ENCODE measurements at regions not wholly inside any gene's neighbourhood (a gene's known extent, or its start where the extent isn't known, plus 50 kb on each side); places are given as distances from the start of the nearest gene placed in this dataset.
"Not testable (repeated sequence)": the region's sequence is repeated elsewhere in the genome, so short reads cannot be mapped to it uniquely, and the experiment has no call there.

DNA sequence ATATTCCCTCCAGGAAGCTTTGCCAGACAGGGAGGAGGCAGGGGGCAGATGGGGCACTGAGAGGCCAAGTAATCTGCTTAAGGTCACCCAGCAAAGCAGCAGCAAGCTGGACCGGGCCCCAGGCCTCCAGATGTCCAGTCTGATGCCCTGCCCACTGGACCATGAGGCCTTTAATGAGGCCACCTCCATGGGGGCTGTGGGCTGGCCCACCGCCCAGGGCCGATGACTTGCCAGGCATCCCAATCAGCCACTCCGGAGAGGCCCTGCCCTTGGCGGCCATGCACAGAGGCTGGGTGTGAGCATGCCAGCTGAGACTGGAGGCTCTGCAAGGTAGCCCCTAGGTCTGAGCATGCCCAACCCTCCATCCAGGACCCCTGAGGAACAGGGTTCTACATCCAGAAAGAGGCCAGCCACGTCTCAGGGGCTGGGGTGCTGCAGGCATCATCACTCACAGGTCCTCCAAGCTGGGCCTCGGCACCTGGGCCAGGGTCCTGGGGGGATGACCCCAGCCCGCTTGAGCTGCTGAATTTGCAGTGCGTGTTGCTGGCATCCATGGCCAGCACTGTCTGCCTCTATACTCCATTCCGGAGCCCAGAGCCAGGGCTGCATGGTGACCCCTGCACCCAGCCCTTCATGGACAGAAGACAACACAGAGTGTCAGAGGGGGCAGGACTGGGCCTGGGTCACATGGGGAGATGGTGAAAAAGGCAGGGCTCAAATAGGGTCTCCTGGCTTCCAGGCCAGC, 164.2 kb downstream of the INHBB start:
- Histone ChIP-seq H3K27me3 (ENCODE audit: low read length) (no peaks in the 10 kb centered on the region), H2AFZ (ENCODE audit: low read length) (no peak overlapping the region), H3K9me3 (ENCODE audit: low read length) (no peaks in the 10 kb centered on the region), H3K27ac (ENCODE audit: low read length) (no peak overlapping the region), H3K4me1 (ENCODE audit: low read length) (no peaks in the 10 kb centered on the region), H3K36me3 (ENCODE audit: insufficient read depth, low read length) (no peaks in the 10 kb centered on the region), H3K4me3 (ENCODE audit: low read length) (no peak overlapping the region), H3K9ac (ENCODE audit: low read length) (no peak overlapping the region), H3K79me2 (ENCODE audit: low read length) (no peaks in the 10 kb centered on the region), H4K20me1 (ENCODE audit: insufficient read depth, low read depth, low read length) (no peaks in the 10 kb centered on the region), H3K4me2 (ENCODE audit: low read depth, low read length, poor library complexity, severe bottlenecking) (no peak overlapping the region), H3K9me2 (replicated peaks; ENCODE audit: insufficient read depth, low read length) (no peaks in the 10 kb centered on the region)
- no peak for DNase-seq

- Histone ChIP-seq H3K9ac (ENCODE audit: low read length) (no peak overlapping the region), H3K9me3 (ENCODE audit: low read length) (no peaks in the 10 kb centered on the region), H2AFZ (ENCODE audit: low read length) (no peak overlapping the region), H3K79me2 (ENCODE audit: low read length) (no peaks in the 10 kb centered on the region), H4K20me1 (ENCODE audit: insufficient read depth, low read depth, low read length) (no peaks in the 10 kb centered on the region), H3K4me2 (ENCODE audit: low read depth, low read length, poor library complexity, severe bottlenecking) (no peak overlapping the region), H3K27me3 (ENCODE audit: low read length) (no peaks in the 10 kb centered on the region), H3K36me3 (ENCODE audit: insufficient read depth, low read length) (no peaks in the 10 kb centered on the region), H3K27ac (ENCODE audit: low read length) (no peak overlapping the region), H3K9me2 (replicated peaks; ENCODE audit: insufficient read depth, low read length) (no peaks in the 10 kb centered on the region), H3K4me1 (ENCODE audit: low read length) (no peaks in the 10 kb centered on the region), H3K4me3 (ENCODE audit: low read length) (no peak overlapping the region)
- no peak for DNase-seq
These were observed 164.9 kb downstream of the INHBB start for GRCh38 chr2:120510751-120511395.

DNA sequence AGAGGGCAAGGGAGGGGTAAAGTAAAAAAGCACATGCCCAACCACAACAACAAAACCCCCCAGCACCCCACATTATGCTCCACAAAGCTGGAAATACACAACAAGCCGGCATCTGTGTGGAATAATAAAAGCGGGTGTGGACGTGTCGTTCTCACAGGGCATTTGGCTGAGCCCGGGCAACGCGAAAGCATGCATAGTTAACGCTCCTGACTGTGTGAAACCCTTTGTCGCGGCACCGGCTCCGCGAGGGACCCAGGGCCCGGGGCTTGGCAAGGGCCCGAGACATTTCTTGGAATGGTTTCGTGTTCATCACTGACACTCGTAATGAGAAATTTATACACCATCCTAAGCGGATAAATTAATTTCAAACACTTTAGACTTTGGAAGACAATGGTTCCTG, 165.6 kb downstream of the INHBB start:
- H3K36me3 ChIP-seq (ENCODE audit: insufficient read depth, low read length), result no peaks in the 10 kb centered on the region
- H3K9ac ChIP-seq (ENCODE audit: low read length), result no peak overlapping the region
- H3K4me3 ChIP-seq (ENCODE audit: low read length), result no peak overlapping the region
- H3K27me3 ChIP-seq (ENCODE audit: low read length), result no peaks in the 10 kb centered on the region
- H4K20me1 ChIP-seq (ENCODE audit: insufficient read depth, low read depth, low read length), result no peaks in the 10 kb centered on the region
- DNase-seq, result no peak
- no peak overlapping the region for H3K4me2 ChIP-seq (ENCODE audit: low read depth, low read length, poor library complexity, severe bottlenecking)
- no peak overlapping the region for H2AFZ ChIP-seq (ENCODE audit: low read length)
- H3K9me3 ChIP-seq (ENCODE audit: low read length), result no peaks in the 10 kb centered on the region
- H3K79me2 ChIP-seq (ENCODE audit: low read length), result no peaks in the 10 kb centered on the region
- no peak overlapping the region for H3K27ac ChIP-seq (ENCODE audit: low read length)
- no peaks in the 10 kb centered on the region for H3K9me2 ChIP-seq (replicated peaks; ENCODE audit: insufficient read depth, low read length)
- H3K4me1 ChIP-seq (ENCODE audit: low read length), result no peaks in the 10 kb centered on the region

- no peaks in the 10 kb centered on the region for H3K27me3 ChIP-seq (ENCODE audit: low read length)
- no peaks in the 10 kb centered on the region for H3K4me1 ChIP-seq (ENCODE audit: low read length)
- no peaks in the 10 kb centered on the region for H3K9me2 ChIP-seq (replicated peaks; ENCODE audit: insufficient read depth, low read length)
- no peaks in the 10 kb centered on the region for H3K79me2 ChIP-seq (ENCODE audit: low read length)
- no peaks in the 10 kb centered on the region for H3K9me3 ChIP-seq (ENCODE audit: low read length)
- no peak overlapping the region for H3K4me3 ChIP-seq (ENCODE audit: low read length)
- DNase-seq, result no peak
- H3K36me3 ChIP-seq (ENCODE audit: insufficient read depth, low read length), result no peaks in the 10 kb centered on the region
- no peak overlapping the region for H2AFZ ChIP-seq (ENCODE audit: low read length)
- H3K27ac ChIP-seq (ENCODE audit: low read length), result no peak overlapping the region
- H4K20me1 ChIP-seq (ENCODE audit: insufficient read depth, low read depth, low read length), result no peaks in the 10 kb centered on the region
- H3K9ac ChIP-seq (ENCODE audit: low read length), result no peak overlapping the region
- no peak overlapping the region for H3K4me2 ChIP-seq (ENCODE audit: low read depth, low read length, poor library complexity, severe bottlenecking)
These were observed 166.2 kb downstream of the INHBB start for GRCh38 chr2:120511947-120512710.

- Histone ChIP-seq H3K9me2 (replicated peaks; ENCODE audit: insufficient read depth, low read length) (no peaks in the 10 kb centered on the region), H2AFZ (ENCODE audit: low read length) (no peak overlapping the region), H3K36me3 (ENCODE audit: insufficient read depth, low read length) (no peaks in the 10 kb centered on the region), H4K20me1 (ENCODE audit: insufficient read depth, low read depth, low read length) (no peaks in the 10 kb centered on the region), H3K4me3 (ENCODE audit: low read length) (no peak overlapping the region), H3K79me2 (ENCODE audit: low read length) (no peaks in the 10 kb centered on the region), H3K9me3 (ENCODE audit: low read length) (no peaks in the 10 kb centered on the region), H3K27me3 (ENCODE audit: low read length) (no peaks in the 10 kb centered on the region), H3K9ac (ENCODE audit: low read length) (no peak overlapping the region), H3K27ac (ENCODE audit: low read length) (no peak overlapping the region), H3K4me1 (ENCODE audit: low read length) (no peaks in the 10 kb centered on the region), H3K4me2 (ENCODE audit: low read depth, low read length, poor library complexity, severe bottlenecking) (no peak overlapping the region)
- no peak for DNase-seq
These were observed 167.9 kb downstream of the INHBB start for GRCh38 chr2:120513776-120514357.

GRCh38 chr2:120514521-120514920, 168.6 kb downstream of the INHBB start:
- Histone ChIP-seq H3K4me3 (ENCODE audit: low read length) (no peak overlapping the region), H2AFZ (ENCODE audit: low read length) (no peak overlapping the region), H4K20me1 (ENCODE audit: insufficient read depth, low read depth, low read length) (no peaks in the 10 kb centered on the region), H3K4me1 (ENCODE audit: low read length) (no peaks in the 10 kb centered on the region), H3K79me2 (ENCODE audit: low read length) (no peaks in the 10 kb centered on the region), H3K9ac (ENCODE audit: low read length) (no peak overlapping the region), H3K36me3 (ENCODE audit: insufficient read depth, low read length) (no peaks in the 10 kb centered on the region), H3K9me2 (replicated peaks; ENCODE audit: insufficient read depth, low read length) (no peaks in the 10 kb centered on the region), H3K27ac (ENCODE audit: low read length) (no peak overlapping the region), H3K27me3 (ENCODE audit: low read length) (no peaks in the 10 kb centered on the region), H3K4me2 (ENCODE audit: low read depth, low read length, poor library complexity, severe bottlenecking) (no peak overlapping the region), H3K9me3 (ENCODE audit: low read length) (no peaks in the 10 kb centered on the region)
- DNase-seq, result no peak

DNA sequence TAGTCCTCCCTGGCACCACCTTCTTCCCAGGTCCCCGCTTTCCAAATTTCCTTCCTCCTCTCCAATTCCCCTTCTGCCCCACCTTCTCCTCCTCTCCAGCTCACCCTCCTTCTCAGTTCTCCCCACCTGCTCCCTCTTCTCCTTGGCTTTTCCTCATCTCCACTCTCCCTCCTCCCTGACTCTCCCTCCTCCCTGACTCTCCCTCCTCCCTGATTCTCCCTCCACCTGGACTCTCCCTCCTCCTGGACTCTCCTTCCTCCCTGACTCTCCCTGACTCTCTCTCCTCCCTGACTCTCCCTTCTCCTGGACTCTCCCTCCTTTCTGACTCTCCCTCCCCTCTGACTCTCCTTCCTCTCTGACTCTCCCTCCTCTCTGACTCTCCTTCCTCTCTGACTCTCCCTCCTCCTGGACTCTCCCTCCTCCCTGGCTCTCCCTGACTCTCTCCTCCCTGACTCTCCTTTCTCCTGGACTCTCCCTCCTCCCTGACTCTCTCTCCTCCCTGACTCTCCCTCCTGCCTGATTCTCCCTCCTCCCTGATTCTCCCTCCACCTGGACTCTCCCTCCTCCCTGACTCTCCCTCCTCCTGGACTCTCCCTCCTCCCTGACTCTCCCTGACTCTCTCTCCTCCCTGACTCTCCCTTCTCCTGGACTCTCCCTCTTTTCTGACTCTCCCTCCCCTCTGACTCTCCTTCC, 169.3 kb downstream of the INHBB start:
- DNase-seq; H2AFZ ChIP-seq (ENCODE audit: low read length); H4K20me1 ChIP-seq (ENCODE audit: insufficient read depth, low read depth, low read length); H3K79me2 ChIP-seq (ENCODE audit: low read length); H3K4me1 ChIP-seq (ENCODE audit: low read length); H3K9me3 ChIP-seq (ENCODE audit: low read length); H3K9me2 ChIP-seq (replicated peaks; ENCODE audit: insufficient read depth, low read length); H3K4me2 ChIP-seq (ENCODE audit: low read depth, low read length, poor library complexity, severe bottlenecking); H3K27me3 ChIP-seq (ENCODE audit: low read length); H3K4me3 ChIP-seq (ENCODE audit: low read length); H3K27ac ChIP-seq (ENCODE audit: low read length); H3K9ac ChIP-seq (ENCODE audit: low read length); H3K36me3 ChIP-seq (ENCODE audit: insufficient read depth, low read length): not testable (repeated sequence)

Measured in Karpas-422 (cell line).